HG03280 (cell line): ENCODE measurements at regions not wholly inside any gene's neighbourhood (a gene's known extent, or its start where the extent isn't known, plus 50 kb on each side); places are given as distances from the start of the nearest gene placed in this dataset.
A peak's percentile ranks its signal among the peaks of the same experiment; 100 is the strongest.
"Not testable (repeated sequence)": the region's sequence is repeated elsewhere in the genome, so short reads cannot be mapped to it uniquely, and the experiment has no call there.

Experiments
- ATAC-seq: cut with Tn5 transposase; IDR thresholded peaks from one replicate; pipeline ENCODE4 v1.9.1; 2021; ENCODE audit warnings: mild to moderate bottlenecking, moderate library complexity; ENCODE audit not compliant: unreplicated experiment

DNA sequence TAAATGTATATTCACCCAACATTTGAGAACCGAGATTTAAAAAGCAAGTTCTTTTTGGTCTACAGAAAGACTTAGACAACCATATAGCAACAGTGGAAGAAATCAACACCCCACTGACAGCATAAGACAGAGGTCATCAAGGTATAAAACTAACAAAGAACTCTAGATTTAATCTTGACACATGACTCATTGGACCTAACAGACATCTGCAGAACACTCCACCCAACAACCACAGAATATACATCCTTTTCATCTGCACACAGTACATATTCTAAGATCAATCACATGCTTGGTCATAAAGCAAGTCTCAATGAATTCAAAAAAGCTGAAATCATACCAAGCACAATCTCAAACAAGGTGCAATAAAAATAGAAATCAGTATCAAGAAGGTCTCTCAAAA, 65.8 kb downstream of the SPIN4 start:
- no peak for ATAC-seq

DNA sequence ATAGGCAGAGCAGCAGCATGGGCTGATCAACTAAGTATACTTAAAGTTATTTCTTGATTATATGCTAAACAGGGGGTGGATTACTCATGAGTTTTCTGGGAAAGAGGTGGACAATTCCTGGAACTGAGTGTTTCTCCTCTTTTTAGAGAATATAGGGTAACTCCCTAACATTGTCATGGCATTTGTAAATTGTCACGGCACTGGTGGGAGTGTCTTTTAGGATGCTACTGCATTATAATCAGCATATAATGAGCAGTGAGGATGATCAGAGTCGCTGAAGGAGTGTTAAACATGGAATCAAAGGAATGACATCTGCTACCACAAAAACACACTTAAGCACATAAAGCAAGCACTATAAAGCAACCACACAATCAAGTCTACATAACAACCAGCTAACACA, 66.5 kb downstream of the SPIN4 start:
- ATAC-seq: no peak

DNA sequence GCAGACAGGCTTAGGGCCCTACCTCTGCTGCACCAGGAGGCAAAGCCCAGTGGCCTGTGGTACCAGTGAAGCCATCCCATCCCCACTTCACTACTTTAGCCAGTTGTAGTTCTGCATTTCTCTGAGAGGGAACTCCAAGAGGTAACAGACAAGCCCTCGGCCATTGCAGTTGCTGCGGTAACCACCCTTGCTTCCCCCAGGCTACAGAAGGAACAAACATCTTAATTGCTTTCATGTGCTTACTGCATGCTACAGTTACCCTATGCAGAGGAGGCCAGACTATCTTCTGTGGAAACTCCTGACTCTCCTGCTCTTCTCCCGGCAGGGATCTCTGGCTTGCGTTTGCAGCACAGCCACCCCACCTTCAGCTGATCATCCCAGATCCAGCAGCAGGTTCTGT, 67.8 kb downstream of the SPIN4 start:
- ATAC-seq: no peak

DNA sequence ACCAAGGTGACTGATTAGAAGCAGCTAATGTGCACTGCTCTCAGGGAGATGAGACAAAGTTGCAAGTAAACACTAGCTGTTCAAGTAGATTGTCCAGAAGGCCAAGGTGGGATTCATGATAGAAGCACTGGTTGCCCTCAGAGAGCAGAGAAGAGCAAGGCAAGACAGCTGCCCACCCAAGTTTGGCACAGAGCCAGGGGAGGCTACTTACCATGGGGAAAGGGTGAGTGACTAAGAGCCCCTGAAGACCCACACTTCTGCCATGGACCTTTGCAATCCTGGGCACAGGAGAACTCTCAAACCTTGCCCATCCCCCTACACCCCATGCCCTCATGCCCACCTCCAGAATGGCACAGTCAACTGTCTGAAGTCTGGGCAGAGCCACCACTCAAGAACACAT, 68.3 kb downstream of the SPIN4 start:
- ATAC-seq: no peak

DNA sequence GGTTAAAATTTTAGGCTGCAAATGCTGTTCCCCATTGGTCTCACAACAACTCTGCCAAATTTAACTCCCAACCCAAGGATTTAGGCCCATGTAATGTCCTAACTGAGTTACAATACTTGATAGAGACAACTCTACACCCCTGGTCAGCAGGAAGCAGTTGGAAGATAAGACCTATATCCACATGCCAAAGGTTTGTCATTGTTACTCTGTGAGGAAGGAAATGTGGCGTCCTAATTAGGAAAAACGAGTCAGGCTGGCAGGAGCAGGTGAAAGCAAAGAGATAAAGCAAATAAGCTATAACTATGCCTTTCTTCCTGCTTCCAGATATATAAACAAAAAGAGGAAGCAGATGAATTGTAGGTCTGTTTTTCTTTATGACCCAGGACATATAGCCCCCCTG, 69.1 kb downstream of the SPIN4 start:
- ATAC-seq: no peak

DNA sequence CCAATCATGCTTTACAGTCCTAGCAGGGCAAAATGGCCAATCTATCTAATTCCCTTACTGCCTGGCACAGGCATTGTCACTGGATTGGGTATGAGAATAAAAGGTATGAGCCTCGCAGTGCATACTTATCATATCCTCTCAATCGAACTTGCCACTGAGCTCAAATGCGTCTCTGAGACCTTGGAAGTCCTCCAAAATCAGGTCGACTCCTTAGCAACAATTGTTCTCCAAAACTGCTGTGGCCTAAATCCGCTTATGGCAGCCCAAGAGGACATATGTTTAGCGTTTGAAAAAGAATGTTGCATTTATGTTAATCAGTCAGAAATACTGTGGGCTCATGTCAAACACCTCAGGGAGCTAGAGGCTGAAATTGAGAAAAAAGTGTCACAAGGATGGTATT, 69.7 kb downstream of the SPIN4 start:
- ATAC-seq: no peak

DNA sequence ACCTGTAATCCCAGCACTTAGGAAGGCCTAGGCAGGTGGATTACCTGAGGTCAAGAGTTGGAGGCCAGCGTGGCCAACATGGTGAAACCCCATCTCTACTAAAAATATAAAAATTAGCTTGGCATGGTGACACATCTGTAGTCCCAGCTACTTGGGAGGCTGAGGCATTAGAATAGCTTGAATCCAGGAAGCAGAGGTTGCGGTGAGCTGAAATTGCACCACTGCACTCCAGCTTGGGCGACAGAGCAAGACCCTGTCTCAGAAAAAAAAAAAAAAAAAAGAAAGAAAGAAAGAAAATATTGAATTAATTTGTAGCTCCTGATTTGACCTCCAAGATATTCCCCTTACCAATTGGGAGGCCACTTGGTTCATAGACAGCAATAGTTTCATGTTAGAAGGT, 73.7 kb downstream of the SPIN4 start:
- not testable (repeated sequence) for ATAC-seq

DNA sequence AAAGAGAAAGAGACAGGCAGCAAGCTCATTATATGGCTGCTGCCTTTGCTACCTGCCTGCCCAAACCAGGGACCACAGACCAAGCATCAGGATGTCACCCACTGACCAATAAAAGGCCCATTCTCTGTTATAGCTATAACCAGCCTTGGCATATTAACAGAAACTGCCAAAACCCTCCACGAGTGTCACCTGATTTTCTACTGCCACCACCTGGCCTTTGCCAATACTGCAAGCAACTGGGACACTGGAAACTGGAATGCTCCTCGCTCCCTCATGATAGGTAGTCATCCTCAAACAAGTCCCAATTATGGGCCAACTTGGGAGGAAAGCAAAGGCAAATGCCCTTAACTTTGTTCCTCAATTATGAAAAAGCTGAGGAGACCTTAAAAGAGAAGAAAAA, 76.0 kb downstream of the SPIN4 start:
- no peak for ATAC-seq

DNA sequence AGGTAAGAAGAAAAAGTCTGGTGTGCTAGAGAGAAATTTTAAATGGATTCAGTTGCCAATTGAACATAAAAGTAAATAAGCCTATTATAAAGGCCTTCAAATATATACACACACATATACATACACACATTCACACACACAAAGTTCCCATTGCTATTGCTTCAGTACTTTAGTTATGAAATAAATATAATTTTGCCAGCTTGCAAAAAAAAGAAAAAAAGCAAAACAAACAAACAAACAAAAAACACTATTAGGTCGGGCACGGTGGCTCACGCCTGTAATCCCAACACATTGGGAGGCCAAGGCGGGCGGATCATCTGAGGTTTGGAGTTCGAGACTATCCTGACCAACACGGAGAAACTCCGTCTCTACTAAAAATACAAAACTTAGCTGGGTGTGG, 80.3 kb downstream of the SPIN4 start:
- ATAC-seq: no peak

DNA sequence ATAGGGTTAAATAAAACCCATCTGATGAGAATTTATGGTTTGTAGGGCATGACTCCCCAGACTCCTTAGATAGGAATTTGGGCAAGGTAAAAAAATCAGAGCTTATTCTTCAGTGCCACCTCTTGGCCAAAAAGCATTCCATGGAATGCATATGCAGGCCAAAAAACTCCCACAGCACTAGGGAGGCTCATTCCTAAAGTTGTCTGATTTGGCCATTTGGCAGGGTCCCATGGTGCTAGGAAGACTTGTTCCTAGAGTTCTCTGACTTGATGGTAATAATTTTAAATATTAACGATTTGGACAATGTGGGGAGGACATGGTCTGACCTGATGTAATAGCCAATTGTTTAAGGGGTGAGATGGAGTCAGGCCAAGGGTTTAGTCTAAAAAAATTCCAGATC, 93.0 kb downstream of the SPIN4 start:
- no peak for ATAC-seq

DNA sequence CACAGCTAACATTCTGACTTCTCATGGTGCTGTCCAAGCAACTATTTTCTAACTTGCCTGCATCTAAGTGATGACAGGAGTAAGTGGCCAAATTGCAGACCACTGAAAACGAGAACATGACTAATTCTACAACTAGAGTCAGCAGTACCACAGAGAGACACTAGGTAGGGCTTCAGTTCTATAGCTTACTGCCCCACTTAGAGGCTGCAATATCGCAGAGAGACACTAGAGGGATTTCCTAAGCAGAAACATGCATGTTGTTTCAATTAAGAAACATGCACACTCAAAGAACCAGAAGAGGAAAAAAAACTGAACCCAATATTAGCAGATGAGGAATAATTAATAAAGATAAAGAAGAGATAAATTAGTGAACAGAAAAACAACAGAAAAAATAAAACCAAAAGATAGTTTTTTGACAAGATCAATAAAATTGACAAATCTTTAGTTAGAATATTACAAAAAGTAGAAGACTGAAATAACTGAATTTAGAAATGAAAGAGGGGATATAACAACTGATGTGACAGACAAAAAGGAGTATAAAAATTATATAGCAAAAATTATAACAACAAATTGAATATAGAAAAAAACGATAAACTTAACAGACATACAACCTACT, 100.8 kb downstream of the SPIN4 start:
- peak; percentile 100 for ATAC-seq

DNA sequence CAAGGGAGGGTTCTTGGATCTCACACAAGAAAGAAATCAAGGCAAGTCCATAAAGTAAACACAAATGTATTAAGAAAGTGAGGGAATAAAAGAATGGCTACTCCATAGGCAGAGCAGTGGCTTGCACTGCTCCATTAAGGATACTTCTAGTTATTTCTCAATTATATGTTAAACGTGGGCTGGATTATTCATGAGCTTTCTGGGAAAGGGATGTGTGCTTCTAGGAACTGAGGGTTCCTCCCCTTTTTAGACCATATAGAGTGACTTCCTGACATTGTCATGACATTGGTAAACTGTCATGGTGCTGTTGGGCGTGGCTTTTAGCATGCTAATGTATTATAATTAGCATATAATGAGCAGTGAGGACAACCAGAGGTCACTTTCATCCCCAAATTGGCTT, 108.4 kb downstream of the SPIN4 start:
- not testable (repeated sequence) for ATAC-seq

DNA sequence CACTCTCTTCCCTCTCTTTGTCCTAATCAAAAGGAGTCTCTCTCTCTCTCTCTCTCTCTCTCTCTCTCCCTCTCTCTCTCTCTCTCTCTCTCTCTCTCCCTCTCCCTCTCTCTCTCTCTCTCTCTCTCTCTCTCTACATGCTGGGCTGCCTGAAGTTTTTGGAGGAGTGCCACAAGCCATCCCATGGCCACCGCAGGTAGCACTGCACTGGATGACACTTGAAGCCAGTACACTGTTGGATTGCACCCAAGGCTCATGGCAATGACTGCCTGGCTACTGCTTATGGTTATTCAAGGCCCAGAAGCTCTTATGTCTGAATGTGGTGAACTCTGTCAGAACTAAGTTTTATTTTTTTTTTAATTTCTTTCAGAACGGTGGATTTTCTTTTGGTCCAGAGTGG, 115.2 kb downstream of the SPIN4 start:
- ATAC-seq: not testable (repeated sequence)

DNA sequence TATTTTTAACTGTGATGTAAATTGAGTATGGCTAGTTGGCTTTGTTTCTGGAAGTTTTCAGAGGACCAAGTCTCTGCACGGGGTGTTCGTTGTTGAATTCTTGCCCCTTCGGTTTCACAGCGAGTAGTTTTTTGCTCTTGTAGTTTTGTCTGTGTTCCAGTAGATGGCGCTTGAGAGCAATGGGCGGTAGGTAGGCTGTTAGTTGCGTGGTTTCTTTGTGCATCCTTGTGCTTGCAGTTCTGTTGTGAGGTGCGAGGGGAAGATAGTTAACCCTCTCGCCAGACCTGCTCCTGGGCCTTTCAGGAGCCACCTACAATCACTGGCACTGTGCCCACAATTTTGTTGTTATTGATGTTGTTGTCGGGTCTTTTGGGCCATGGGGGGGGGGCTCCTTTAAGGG, 118.1 kb downstream of the SPIN4 start:
- not testable (repeated sequence) for ATAC-seq

DNA sequence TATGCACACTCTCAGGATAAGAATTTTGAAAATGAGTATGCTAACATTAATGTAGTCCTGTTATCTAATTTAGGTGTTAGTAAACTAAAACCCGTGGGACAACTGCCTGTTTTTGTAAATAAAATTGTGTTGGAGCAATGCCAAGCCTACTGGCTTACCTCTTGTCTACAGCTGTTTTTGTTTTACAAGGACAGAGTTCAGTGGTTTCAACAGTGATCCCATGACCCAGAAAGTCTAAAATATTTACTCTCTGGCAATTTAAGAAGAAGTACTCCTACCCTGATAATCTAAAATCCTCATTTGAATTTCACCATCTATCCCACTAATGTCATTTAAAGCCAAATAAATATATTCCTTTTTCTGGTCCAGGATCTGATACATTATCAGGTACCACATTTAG, 132.9 kb downstream of the SPIN4 start:
- not testable (repeated sequence) for ATAC-seq

DNA sequence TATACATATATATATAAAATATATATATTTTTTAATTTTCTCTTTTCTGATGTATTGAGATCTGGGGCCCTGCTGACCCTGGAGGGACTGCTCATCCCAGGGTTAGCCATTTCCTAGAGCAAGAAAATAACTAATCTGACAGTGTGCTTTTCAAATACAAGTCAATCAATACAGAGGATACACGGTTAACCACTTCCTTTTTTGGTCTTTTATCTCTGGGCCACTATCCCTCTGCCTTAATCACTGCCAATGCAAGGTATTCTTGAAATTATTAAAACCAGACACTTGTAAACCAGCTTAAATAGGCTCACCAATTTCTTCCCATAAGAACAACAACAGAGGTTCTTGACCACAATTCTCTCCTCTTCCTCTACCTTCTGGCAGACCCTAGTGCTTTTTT, 133.6 kb downstream of the SPIN4 start:
- not testable (repeated sequence) for ATAC-seq

DNA sequence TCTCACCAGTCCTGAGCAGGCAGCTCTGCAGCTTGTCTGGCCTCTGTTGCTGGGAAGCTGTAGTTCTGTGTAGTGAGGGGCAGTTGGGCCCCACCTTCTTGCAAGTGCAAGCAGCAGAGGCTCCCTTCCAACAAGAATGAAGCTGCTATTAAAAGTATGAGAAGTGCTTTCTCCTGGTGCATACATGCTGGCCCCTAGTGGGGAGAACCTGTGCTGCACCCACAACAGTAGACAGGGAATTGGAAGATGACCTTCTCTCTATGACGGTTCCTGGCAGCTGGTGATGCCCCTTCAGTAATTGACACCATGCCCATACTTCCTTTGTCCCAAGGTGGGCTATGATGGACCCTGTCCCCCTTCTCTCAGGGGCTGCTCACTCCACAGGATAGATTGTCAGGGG, 141.5 kb downstream of the SPIN4 start:
- ATAC-seq: peak; percentile 73

DNA sequence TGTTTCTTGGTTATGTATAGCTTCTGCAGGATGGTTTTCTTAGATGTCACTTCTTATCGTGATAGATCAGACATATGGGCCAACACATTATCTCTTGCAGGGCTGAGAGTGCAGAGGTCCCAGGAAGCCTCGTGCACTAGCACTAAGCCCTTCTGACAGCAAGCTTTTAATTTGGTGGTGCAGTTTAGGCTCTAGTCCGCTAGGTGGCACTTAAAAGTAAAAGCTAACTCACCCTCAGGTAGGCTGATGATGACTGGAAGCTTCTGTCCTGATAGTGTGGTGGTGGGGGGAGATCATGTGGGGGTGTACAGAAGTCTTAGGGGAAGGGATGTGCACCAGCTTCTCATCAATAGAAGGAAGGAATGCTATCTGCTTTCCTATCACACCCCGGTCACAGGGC, 142.0 kb downstream of the SPIN4 start:
- ATAC-seq: peak; percentile 62

DNA sequence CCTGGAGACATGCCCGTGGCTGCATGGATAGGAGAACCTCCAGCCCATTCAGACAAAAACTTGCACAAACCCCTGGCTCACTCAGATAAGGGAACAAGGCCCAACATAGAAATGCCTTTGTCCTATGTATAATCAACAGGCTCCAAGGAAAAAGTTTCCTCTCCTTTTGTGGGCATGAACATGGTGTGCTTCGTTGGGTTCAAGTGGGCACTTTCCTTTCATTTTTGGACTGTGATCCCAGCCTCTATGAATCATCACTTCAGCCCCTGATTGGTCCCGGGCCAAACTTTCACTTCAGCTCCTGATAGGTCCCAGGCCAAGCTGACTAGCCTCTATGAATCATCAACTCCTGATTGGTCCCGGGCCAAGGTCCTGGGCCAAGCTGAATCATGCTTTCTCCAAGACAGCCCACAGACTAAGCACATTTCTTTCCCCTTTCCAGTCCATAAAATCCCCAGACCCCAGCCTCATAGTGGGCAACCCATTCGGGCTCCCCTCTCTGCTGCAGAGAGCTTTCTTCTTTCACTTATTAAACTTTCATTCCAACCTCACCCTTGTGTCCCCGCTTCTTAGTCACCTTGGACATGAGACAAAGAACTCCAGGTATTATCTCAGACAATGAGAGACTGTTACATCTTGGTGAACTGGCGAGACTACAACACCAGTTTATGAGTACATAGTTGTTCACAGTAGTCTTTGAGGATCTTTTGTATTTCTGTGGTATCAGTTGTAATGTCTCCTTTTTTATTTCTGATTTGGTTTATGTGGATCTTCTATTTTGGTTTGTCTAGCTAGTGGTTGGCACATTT, 146.7 kb downstream of the SPIN4 start:
- not testable (repeated sequence) for ATAC-seq

DNA sequence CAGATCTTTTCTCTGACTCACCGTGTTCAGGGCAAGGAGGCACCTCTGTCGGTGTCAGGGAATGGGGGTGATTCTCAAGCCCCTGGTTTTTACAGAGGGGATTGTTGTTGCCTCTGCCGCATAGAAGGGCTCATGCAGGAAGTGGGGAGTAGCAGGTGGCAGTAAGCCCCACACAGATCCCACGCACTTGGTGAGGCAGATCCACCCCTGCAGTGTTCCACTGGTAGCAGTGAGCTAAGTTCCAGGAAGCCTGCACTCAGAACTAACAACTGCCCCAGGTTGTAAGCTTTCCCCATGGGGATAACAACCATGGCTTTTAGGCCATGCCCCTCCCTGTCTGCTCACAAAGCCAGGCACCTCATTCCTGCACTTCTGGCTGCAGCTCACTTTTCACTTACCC, 149.1 kb downstream of the SPIN4 start:
- not testable (repeated sequence) for ATAC-seq

DNA sequence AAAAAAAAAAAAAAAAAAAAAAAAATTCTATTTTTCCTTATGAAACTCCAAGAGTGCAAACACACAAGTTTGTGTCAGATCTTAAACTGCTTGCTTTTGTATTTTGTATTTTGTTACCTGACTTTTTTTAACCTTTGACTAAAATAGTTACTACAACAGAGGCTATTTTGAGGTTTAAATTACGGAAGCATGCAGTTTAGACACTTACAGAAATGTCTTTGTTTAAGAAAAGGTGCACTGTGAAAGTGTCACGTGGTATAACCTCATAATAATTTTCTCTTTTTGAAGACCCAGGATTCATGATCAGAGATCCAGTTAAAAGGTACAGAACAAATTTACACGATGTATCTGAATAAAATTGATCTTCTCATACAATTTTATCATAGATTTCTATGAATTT, 152.4 kb downstream of the SPIN4 start:
- ATAC-seq: not testable (repeated sequence)

DNA sequence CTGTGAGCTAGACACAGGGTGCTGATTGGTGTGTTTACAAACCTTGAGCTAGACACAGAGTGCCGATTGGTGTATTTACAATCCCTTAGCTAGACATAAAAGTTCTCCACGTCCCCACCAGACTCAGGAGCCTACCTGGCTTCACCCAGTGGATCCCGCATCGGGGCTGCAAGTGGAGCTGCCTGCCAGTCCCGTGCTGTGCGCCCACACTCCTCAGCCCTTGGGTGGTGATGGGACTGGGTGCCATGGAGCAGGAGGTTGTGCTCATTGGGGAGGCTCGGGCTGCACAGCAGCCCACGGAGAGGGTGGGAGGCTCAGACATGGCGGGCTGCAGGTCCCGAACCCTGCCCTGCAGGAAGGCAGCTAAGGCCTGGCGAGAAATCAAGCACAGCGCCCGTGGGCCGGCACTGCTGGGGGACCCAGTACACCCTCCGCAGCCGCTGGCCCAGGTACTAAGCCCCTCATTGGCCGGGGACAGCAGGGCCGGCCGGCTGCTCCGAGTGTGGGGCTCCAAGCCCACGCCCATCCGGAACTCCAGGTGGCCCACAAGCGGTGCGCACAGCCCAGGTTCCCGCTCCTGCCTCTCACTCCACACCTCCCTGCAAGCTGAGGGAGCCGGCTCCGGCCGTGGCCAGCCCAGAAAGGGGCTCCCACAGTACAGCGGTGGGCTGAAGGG, 158.6 kb downstream of the SPIN4 start:
- not testable (repeated sequence) for ATAC-seq
